ENCODE measurements at regions not wholly inside any gene's neighbourhood (a gene's known extent, or its start where the extent isn't known, plus 50 kb on each side); places are given as distances from the start of the nearest gene placed in this dataset.
"Not testable (repeated sequence)": the region's sequence is repeated elsewhere in the genome, so short reads cannot be mapped to it uniquely, and the experiment has no call there.

DNA sequence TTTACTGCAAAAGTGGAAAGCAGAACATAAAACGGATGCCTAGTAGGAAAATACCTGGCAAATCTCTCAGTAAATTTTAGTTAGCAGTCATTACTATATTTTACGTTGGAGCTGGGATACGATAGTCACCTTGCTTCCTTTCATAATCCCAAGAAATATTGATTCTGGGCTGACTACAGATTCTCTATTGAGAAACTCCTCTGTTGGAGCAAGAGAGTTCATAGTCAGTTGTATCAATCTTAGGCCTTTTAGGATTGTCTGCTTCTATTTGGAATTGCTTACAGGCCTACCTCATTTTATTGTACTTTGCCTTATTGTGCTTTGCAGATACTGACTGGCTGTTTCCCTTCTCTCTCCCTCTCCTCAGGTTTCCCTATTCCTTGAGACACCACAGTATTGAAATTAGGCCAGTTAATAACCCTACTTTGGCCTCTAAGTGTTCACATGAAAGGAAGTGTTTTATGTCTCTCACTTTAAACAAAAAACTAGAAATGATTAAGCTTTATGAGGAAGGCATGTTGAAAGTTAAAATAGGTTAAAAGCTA lies 233.7 kb upstream of the TARS1 start:
- no peak for DNase-seq (ENCODE audit: low read depth, low spot score)

DNA sequence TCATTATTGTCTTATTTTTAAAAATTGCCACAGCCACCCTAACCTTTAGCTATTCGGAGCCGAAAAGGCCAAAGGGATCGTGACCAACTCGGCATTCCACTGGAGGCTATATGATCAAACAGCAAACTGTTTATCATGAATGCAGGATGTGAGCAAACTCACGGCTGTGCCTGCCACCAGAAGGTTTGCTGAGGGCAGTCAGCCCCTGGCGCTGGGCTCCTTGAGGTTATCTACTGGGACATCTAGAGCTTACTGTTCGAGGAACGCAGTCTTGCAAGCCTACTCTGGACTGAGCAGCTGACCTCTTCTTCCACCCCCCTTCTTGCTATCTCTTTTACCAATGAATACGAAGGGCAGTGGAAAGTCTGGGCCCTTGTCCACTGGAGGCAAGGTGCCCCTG lies 231.5 kb upstream of the TARS1 start:
- DNase-seq (ENCODE audit: low read depth, low spot score) = no peak

DNA sequence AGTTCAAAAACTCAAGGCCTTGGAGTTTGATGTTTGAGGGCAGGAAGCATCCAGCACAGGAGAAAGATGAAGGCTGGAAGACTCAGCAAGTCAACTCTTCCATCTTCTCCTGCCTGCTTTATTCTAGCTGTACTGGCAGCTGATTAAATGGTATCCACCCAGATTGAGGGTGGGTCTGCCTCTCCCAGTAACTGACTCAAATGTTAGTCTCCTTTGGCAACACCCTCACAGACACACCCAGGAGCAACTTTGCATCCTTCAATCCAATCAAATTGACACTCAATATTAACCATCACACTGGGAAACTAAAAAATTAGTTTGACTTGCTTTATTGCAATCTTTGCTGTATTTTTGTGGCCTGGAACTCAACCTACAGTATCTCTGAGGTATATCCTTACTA lies 230.5 kb upstream of the TARS1 start:
- DNase-seq (ENCODE audit: low read depth, low spot score) = not testable (repeated sequence)

DNA sequence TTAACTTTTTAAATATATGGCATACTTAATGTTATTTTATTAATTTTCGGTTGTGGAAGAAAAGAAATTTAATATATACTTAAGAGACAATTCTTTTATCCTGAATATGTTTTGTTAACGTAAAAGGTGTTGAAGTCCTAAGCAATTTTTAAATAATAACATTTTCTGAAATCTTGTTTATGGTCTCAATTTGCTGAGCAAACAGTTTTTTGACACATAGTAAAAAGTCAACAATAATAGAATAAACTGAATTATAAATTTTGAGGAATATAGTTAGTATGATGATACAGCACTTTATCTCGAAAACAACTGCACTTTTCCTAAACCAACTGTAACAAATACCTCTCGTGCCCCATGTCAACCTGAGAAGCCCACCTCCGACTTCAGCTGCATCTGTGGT lies 229.8 kb upstream of the TARS1 start:
- DNase-seq (ENCODE audit: low read depth, low spot score) = no peak

DNA sequence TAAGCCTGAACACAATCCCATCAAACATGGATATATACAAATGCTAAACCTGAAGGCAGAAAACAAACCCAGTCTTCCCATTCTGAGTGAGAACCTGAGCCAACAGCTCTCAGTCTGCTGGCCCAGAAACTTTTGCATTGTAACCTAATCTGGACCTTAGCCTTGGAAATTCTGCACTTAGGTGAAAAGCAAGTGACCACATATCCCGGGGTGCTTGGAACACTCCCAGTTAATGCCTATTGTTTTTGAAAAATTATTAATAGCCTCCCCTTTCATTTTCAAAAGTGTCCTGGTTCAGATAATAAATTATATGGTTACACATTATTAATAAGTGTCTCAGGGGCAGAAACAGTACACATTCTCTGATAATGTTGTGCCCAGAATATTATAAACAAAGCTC lies 228.3 kb upstream of the TARS1 start:
- DNase-seq (ENCODE audit: low read depth, low spot score) = no peak

DNA sequence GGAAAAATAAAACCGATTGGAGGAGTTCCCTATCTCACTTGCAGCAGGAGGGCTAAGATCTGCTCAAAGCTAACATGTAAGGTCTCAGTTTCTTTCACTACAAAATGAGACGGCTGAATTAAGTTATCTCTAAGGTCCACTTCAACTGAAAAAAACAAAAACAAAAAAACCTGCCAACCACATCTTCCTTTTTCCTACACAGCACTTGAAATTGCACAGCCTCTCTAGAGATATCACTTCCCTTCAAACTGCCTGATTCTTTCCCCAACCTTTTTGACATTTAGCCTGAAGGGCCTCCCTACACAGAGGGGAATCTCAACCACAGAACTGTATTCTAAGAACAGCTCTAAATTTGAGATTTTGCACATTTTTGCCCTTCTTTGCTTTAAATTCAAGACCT lies 227.9 kb upstream of the TARS1 start:
- DNase-seq (ENCODE audit: low read depth, low spot score) = no peak

DNA sequence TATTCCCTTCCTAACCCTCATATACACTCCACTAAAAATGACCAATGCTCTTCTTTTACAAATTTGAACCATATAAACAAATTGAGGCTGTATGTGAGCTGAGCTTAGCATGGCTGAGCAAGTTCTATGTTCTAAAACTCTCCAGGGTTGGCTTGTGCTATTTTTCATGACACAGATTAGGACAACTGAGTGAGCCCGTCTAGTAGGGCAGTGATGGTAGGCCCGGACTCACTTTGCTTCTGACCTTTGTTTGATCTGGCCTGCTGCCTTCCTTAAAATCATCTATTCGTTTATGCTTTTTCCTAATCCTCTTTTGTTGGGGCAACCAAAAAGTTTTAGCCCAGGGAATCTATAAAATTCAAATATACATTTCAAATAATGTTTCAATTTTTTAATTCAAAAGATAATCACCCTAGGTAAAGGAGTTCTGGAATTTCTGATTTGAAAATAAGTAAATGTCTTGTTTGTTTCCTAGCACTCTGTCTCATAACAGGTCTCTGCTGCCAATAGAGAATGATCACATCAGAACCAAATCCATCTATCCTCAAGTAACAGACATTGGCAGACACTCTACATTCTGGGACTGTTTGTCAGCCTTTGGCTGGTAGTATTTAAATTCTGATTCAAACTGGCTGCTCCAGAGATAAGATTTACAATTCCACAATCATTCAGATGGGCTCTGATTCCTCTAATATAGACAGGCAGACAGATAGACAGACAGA lies 217.0 kb upstream of the TARS1 start:
- DNase-seq (ENCODE audit: low read depth, low spot score) = peak; percentile 52

DNA sequence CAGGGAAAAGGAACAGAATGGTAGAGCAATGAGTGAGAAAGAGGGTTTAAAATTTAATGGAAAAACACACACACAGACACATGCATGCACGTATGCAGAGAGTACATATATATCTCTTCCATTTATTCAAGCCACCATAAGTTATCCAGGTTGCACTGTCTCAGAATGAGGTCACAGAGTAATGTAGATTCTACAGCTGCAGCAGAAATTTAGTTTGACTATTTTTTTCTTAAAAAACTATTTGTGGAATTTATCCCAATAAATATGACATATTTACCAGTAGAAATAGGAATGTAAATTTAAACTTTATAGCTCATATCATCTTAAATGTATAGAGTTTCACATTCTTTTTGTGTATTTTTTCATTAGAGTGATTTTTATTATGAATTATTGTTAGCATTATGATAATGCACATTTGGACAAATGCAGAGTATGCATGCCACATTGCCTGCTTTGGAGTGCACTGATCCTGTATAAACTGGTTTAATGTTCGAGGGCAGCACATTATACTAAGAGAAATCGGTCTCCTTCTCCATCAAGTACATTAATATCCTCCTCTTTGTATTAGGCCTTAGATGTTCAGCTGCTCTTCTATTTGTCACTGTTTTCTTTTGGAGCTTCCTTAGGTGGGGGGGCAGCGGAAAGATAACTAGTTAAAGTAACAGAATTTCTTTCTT lies 216.3 kb upstream of the TARS1 start:
- no peak for DNase-seq (ENCODE audit: low read depth, low spot score)

DNA sequence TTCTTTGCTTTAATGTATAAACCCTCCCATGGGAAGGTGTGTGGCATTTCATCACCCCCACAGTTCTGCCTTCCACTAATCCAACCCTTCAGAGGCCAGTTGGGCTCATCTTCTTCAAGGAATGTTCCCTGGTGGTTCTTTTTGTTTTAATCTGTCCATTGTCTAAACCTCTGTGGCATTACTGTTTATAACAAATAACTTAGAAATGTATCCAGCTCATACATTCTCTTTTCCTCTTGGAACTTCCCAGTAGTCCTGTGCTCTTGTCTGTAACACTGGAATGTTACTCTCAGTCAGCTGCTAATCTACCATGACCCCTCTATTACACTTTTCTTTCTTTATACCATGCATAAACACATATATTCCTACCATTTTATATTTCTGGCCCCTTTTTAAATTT lies 213.5 kb upstream of the TARS1 start:
- no peak for DNase-seq (ENCODE audit: low read depth, low spot score)

DNA sequence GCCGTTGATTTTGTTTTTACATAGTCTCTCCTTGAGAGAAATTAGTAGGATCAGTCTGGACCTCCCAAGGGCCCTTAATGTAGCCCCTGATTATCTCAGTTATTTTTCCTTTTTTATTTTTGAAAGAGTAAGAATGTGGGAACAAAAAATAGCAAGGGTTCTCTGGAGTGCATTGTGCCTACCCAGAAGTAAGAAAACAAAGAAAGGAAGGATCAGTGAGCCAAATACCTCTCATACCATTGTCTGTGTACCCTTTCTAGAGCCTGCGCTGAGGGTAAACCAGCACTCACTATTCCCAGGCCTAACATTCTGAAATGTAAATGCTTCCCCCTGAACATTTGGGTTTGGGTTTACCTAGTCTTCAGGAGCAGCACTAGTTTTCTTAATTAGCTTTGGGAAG lies 213.0 kb upstream of the TARS1 start:
- peak; percentile 43 for DNase-seq (ENCODE audit: low read depth, low spot score)

DNA sequence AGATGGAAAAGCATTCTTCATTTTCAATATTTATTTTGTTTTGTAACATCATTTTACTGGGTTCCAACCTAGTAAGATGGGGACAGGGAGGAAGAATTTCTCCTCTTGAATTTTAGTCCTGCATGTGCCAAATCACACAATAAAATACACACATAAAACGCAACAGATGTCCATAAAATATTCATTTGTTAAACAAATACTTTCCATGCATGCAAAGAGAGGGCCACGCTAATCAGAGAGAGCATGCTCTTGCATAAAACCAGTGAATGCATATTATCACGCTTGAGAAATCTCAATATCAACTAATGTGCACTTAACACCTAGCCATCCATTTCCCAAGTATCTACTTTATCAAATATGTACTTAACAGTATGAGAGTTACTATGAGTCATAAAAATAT lies 212.6 kb upstream of the TARS1 start:
- no peak for DNase-seq (ENCODE audit: low read depth, low spot score)

DNA sequence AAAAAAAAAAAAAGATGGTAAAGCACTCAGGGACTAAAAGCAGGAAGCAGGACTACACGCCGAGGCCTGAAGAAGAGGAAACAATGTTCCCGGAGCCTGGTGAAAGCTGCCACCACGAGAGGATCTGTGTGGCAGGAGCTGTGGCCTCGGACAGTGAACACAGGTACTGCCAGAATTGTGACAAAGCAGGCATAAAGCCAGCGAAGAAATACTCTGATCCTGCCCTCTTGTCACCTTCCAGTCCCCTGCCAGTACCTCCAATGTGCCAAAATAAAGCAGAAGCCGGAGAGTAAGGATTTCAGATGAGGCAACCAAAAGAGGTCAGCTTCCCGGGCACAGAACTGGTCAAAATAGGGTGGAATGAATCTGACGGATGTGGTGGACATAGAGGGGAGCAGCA lies 211.5 kb upstream of the TARS1 start:
- no peak for DNase-seq (ENCODE audit: low read depth, low spot score)

DNA sequence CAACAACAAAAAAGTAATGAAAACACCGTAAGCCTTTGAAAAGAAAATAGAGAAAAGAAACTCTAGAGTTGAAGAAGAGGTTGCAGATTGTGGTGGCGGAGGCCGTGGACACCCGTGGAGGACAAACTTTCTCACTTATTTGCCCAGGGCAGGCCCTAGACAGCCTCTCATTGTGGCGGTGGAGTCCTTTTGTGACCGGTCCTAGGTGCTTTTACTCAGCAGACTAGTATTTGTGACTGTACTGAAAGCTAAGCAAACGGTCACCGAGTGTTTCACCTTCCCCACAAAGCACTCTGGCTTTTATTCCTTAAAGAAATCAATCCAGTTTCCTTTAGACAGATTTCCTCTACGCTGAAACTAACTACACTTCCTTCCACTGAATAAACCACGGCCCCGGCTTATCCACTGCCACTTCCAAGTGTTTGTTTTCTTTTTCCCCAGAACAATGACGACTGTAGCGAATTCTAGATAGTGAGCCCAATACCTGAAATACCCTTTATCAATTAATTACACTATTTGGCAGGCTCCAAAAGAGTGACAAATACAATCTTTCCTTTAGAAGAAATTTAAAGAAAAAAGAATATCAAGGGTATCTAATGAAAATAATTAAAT lies 210.2 kb upstream of the TARS1 start:
- DNase-seq (ENCODE audit: low read depth, low spot score) = peak; percentile 17

DNA sequence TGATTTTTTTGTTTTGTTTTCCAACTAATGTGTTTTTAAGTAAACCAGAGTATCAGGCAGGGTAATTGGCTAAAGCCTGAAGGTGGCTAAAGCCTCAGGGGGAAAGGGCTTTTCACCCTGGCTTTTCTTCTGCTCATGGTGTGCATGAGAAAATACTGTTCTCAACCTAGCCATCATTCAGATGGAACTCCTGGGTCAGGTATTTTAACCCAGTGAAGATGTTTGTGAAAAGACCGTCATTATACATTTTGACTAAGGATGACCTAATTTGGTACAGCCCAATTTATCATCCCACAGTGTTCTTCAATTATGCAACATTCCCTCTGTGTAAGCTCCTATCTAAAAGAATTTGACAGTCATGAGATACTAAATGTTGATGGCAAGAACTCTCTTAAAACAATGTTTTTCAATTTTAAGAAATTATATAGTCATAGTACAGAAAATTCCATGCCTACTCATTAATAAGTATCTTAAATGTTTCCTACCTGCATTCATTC lies 209.5 kb upstream of the TARS1 start:
- DNase-seq (ENCODE audit: low read depth, low spot score) = no peak

DNA sequence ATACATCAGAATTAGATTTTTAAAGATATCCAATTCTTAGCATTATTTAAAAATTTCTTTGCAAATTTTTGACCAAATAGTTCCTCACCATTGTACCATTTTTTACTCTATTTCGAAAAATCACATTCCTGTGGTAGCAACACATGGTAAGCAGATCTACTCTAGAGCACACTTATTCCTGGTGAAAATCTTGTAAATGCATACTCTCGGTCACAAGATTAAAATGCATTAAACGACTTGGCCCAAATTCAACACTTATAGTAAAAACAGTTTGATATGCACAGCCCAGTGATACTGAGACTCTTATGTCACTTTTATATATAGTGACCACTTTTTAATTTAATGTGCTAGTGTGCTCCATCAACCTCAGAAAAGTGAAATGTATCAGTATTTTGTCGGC lies 208.8 kb upstream of the TARS1 start:
- no peak for DNase-seq (ENCODE audit: low read depth, low spot score)

DNA sequence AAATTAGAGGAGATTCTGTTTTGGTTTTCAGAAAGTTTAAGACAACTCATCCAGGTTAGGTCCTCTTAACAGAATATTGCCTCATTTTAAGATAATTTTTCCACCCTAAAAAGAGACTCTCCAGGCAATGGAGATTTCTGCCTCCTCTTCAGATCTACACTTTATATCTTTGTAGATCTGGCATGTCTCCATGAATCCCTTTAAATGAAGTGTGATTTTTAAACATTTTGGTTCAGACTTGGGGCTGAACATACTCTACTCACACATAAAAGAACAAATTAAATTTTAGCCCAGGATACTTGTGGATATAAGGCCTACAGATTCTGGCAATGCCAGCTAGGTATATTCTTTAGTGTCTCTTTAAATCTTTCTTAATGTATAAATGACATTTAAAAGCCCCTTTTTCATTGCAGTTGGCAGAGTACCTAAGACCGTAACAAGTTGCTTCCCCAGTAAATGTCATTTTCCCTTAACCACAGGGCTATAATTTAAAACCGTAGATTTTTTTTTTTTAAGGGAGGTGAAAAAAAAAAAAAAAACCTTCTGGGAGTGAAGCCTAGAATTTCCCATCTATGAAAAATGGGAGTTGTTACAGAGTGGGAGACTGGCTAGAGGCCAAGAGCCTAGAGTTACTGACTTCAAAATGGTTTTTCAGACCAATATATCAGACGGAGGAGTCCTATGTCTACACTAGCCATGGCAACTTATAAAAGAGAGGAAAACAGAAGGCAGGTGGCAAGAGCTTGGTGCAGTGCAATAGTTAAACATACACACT lies 207.8 kb upstream of the TARS1 start:
- no peak for DNase-seq (ENCODE audit: low read depth, low spot score)

DNA sequence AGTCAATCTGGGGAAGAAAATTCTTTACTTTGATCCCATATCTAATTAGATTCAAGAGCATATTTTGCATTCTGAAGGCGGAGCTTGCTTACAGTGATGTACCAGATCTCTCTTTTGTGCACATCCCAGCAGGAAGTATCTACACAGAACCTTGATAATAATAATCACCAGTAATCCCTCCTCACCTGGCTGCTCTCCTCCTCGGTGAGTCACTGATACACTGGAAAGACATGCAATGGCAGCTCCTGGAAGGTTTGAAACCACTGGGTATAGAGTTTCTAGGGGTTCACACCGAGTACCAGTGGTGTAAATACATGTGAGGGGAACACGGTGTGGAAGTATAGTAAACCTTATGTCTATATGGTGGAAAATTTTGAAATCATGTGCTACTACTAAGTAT lies 205.5 kb upstream of the TARS1 start:
- no peak for DNase-seq (ENCODE audit: low read depth, low spot score)

DNA sequence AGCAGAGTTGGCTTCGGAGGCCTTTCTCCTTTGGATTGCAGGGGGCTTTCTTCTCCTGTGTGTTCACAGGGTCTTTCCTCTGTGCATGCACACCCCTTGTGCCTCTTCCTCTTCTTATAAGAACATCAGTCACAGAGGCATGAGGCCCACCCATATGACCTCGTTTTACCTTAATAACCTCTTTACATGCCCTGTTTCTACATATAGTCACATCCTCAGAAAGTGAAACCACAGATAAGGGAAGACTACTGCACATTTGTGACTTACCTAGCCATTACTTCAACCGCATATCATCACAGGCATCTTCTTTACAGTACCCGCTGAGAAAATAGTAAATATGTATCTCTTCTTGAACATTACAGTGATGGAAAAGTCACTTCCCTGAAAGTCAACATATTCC lies 204.9 kb upstream of the TARS1 start:
- no peak for DNase-seq (ENCODE audit: low read depth, low spot score)

DNA sequence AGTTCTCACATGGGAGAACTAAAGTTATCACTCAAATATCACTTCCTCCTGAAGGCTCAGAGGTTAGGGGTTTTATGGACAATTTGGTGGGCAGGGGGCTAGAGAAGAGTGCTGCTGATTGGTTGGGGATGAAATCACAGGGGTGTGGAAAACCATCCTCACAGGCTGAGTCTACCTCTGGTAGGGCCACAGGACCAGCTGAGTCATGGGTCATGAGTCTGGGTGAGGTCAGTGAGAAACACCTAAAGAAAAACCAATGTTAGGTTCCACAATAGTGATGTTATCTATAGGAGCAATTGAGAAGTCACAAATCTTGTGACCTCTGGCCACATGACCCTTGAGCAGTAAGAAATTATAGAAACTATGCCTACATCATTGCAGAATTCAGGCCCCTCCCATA lies 203.3 kb upstream of the TARS1 start:
- DNase-seq (ENCODE audit: low read depth, low spot score) = no peak

DNA sequence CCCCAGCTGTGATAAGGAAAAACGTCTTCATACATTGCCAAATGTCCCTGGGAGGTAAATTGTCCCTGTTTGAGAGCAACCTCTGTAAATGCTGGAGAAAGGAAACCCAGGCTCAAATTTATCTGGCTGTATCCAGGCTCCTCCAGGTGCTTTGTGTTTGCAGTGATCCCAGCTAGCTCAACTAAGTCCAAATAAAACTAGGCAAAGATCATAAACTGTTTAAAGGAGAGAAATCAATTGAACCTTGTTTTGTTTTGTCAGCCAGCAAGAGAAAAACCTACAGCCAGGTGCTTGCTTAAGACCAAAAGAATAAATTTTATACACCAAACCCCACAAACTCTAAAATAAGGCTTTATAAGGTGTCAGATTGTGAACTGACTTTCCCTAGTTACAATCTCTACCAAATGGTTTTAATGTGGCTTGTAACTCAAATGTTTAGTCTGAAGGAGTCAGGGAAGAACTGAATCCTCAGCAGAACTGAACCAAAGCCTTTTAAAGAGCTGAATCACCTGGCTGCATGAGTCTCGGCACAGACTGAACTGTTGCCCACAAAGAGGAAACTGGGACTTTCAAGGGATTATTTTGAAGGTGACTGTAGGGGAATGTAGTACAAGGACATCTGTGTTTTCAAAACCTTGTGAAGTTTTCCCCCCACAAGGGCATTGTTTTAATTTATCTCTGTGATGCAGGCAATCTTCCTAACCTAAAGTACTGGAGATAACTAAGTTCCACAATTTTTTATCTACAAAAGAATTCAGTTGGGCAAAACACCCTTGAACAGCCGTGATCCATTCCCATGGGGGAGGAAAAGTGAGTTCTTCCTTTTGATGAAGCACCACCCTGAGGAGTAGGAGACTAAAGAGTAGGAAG lies 201.7 kb upstream of the TARS1 start:
- DNase-seq (ENCODE audit: low read depth, low spot score) = no peak

DNA sequence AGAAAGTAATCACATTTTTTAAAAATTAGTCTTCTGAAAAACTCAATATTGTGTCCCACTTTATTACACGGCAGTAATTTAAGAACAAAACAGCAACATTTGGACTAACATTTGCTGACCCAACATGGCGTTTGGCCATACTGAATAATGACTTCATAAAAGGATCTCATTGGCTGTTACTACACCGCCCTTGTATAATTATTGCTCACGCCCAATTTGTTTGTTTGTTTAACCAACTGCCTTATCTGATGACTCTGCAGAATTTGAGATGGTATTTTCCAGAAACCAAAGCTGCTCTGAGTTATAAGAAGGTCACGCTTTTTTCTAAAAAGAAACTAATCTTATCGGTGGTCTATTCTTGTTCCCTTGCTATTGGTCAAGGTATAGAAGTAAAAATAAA lies 200.2 kb upstream of the TARS1 start:
- no peak for DNase-seq (ENCODE audit: low read depth, low spot score)

Data from astrocyte of the hippocampus (primary cell).